ENCODE measurements at regions not wholly inside any gene's neighbourhood (a gene's known extent, or its start where the extent isn't known, plus 50 kb on each side); places are given as distances from the start of the nearest gene placed in this dataset.
"Not testable (repeated sequence)": the region's sequence is repeated elsewhere in the genome, so short reads cannot be mapped to it uniquely, and the experiment has no call there.

GRCh38 chr4:187073820-187074219 is 350.2 kb upstream of the FAT1 start:
- Mint-ChIP-seq H3K9me3 (peaks cover 15% of the 10 kb centered on the region), H3K27ac (no peak overlapping the region), H3K27me3 (no peaks in the 10 kb centered on the region), H3K4me1 (ENCODE audit: low read depth) (no peaks in the 10 kb centered on the region), H3K4me3 (no peak overlapping the region), H3K36me3 (ENCODE audit: low read depth) (no peaks in the 10 kb centered on the region)

GRCh38 chr4:187075514-187075913 is 351.9 kb upstream of the FAT1 start:
- Mint-ChIP-seq H3K36me3 (ENCODE audit: low read depth) (no peaks in the 10 kb centered on the region), H3K4me3 (no peak overlapping the region), H3K9me3 (peaks cover 12% of the 10 kb centered on the region), H3K27me3 (no peaks in the 10 kb centered on the region), H3K4me1 (ENCODE audit: low read depth) (no peaks in the 10 kb centered on the region), H3K27ac (no peak overlapping the region)

- Mint-ChIP-seq H3K4me3 (no peak overlapping the region), H3K36me3 (ENCODE audit: low read depth) (no peaks in the 10 kb centered on the region), H3K9me3 (peaks cover 12% of the 10 kb centered on the region), H3K27ac (no peak overlapping the region), H3K4me1 (ENCODE audit: low read depth) (no peaks in the 10 kb centered on the region), H3K27me3 (no peaks in the 10 kb centered on the region)
Observed at GRCh38 chr4:187077744-187078401, 354.2 kb upstream of the FAT1 start.

GRCh38 chr4:187084701-187085100 is 361.0 kb upstream of the FAT1 start:
- Mint-ChIP-seq H3K4me1 (ENCODE audit: low read depth) (no peaks in the 10 kb centered on the region), H3K4me3 (no peak overlapping the region), H3K9me3 (no peaks in the 10 kb centered on the region), H3K36me3 (ENCODE audit: low read depth) (no peaks in the 10 kb centered on the region), H3K27ac (no peak overlapping the region), H3K27me3 (no peaks in the 10 kb centered on the region)

GRCh38 chr4:187085339-187085738 is 361.7 kb upstream of the FAT1 start:
- Mint-ChIP-seq H3K4me1 (ENCODE audit: low read depth) (no peaks in the 10 kb centered on the region), H3K4me3 (no peak overlapping the region), H3K36me3 (ENCODE audit: low read depth) (no peaks in the 10 kb centered on the region), H3K27ac (no peak overlapping the region), H3K9me3 (no peaks in the 10 kb centered on the region), H3K27me3 (no peaks in the 10 kb centered on the region)

GRCh38 chr4:187086151-187086550 is 362.5 kb upstream of the FAT1 start:
- H3K4me1 Mint-ChIP-seq (ENCODE audit: low read depth): no peaks in the 10 kb centered on the region
- no peaks in the 10 kb centered on the region for H3K27me3 Mint-ChIP-seq
- H3K9me3 Mint-ChIP-seq: no peaks in the 10 kb centered on the region
- no peaks in the 10 kb centered on the region for H3K36me3 Mint-ChIP-seq (ENCODE audit: low read depth)
- no peak overlapping the region for H3K4me3 Mint-ChIP-seq
- H3K27ac Mint-ChIP-seq: no peak overlapping the region

GRCh38 chr4:187088070-187088799 is 364.6 kb upstream of the FAT1 start:
- Mint-ChIP-seq H3K9me3 (peaks cover 1% of the 10 kb centered on the region), H3K4me3 (no peak overlapping the region), H3K36me3 (ENCODE audit: low read depth) (no peaks in the 10 kb centered on the region), H3K4me1 (ENCODE audit: low read depth) (no peaks in the 10 kb centered on the region), H3K27me3 (no peaks in the 10 kb centered on the region), H3K27ac (no peak overlapping the region)

GRCh38 chr4:187090401-187090800 is 366.7 kb upstream of the FAT1 start:
- Mint-ChIP-seq H3K4me1 (ENCODE audit: low read depth) (no peaks in the 10 kb centered on the region), H3K27ac (no peak overlapping the region), H3K36me3 (ENCODE audit: low read depth) (no peaks in the 10 kb centered on the region), H3K27me3 (no peaks in the 10 kb centered on the region), H3K9me3 (peaks cover 13% of the 10 kb centered on the region), H3K4me3 (no peak overlapping the region)

- H3K27me3 Mint-ChIP-seq; H3K4me1 Mint-ChIP-seq (ENCODE audit: low read depth); H3K27ac Mint-ChIP-seq; H3K4me3 Mint-ChIP-seq; H3K36me3 Mint-ChIP-seq (ENCODE audit: low read depth): not testable (repeated sequence)
- H3K9me3 Mint-ChIP-seq: peaks cover 13% of the 10 kb centered on the region
Observed at GRCh38 chr4:187090832-187091231, 367.2 kb upstream of the FAT1 start.

- no peaks in the 10 kb centered on the region for H3K4me1 Mint-ChIP-seq (ENCODE audit: low read depth)
- no peak overlapping the region for H3K27ac Mint-ChIP-seq
- H3K36me3 Mint-ChIP-seq (ENCODE audit: low read depth): no peaks in the 10 kb centered on the region
- no peaks in the 10 kb centered on the region for H3K27me3 Mint-ChIP-seq
- H3K9me3 Mint-ChIP-seq: peaks cover 20% of the 10 kb centered on the region
- H3K4me3 Mint-ChIP-seq: no peak overlapping the region
Observed at GRCh38 chr4:187094144-187094543, 370.5 kb upstream of the FAT1 start.

- Mint-ChIP-seq H3K27ac (no peak overlapping the region), H3K27me3 (no peaks in the 10 kb centered on the region), H3K36me3 (ENCODE audit: low read depth) (no peaks in the 10 kb centered on the region), H3K4me1 (ENCODE audit: low read depth) (no peaks in the 10 kb centered on the region), H3K4me3 (no peak overlapping the region), H3K9me3 (peaks cover 17% of the 10 kb centered on the region)
Observed at GRCh38 chr4:187098429-187098828, 374.8 kb upstream of the FAT1 start.

- H3K4me1 Mint-ChIP-seq (ENCODE audit: low read depth): no peaks in the 10 kb centered on the region
- no peak overlapping the region for H3K4me3 Mint-ChIP-seq
- no peaks in the 10 kb centered on the region for H3K36me3 Mint-ChIP-seq (ENCODE audit: low read depth)
- peaks cover 7% of the 10 kb centered on the region for H3K9me3 Mint-ChIP-seq
- H3K27me3 Mint-ChIP-seq: no peaks in the 10 kb centered on the region
- no peak overlapping the region for H3K27ac Mint-ChIP-seq
Observed at GRCh38 chr4:187103351-187103750, 379.7 kb upstream of the FAT1 start.

- Mint-ChIP-seq H3K27me3 (no peaks in the 10 kb centered on the region), H3K4me3 (no peak overlapping the region), H3K4me1 (ENCODE audit: low read depth) (no peaks in the 10 kb centered on the region), H3K9me3 (peaks cover 20% of the 10 kb centered on the region), H3K27ac (no peak overlapping the region), H3K36me3 (ENCODE audit: low read depth) (no peaks in the 10 kb centered on the region)
Observed at GRCh38 chr4:187108845-187109244, 385.2 kb upstream of the FAT1 start.

- Mint-ChIP-seq H3K36me3 (ENCODE audit: low read depth) (no peaks in the 10 kb centered on the region), H3K9me3 (peaks cover 20% of the 10 kb centered on the region), H3K27me3 (no peaks in the 10 kb centered on the region), H3K27ac (no peak overlapping the region), H3K4me1 (ENCODE audit: low read depth) (no peaks in the 10 kb centered on the region), H3K4me3 (no peak overlapping the region)
Observed at GRCh38 chr4:187109636-187110035, 386.0 kb upstream of the FAT1 start.

- Mint-ChIP-seq H3K9me3 (peaks cover 6% of the 10 kb centered on the region), H3K36me3 (ENCODE audit: low read depth) (no peaks in the 10 kb centered on the region), H3K27me3 (no peaks in the 10 kb centered on the region), H3K4me1 (ENCODE audit: low read depth) (no peaks in the 10 kb centered on the region), H3K27ac (no peak overlapping the region), H3K4me3 (no peak overlapping the region)
Observed at GRCh38 chr4:187118166-187118565, 394.5 kb upstream of the FAT1 start.

- Mint-ChIP-seq H3K9me3 (peaks cover 3% of the 10 kb centered on the region), H3K4me1 (ENCODE audit: low read depth) (no peaks in the 10 kb centered on the region), H3K27ac (no peak overlapping the region)
Observed at GRCh38 chr4:187118602-187119120, 395.0 kb upstream of the FAT1 start.

More at GRCh38 chr4:187118602-187119120, 395.0 kb upstream of the FAT1 start:
- no peaks in the 10 kb centered on the region for H3K36me3 Mint-ChIP-seq (ENCODE audit: low read depth)
- no peaks in the 10 kb centered on the region for H3K27me3 Mint-ChIP-seq
- no peak overlapping the region for H3K4me3 Mint-ChIP-seq

Measured in stimulated activated naive CD8-positive, alpha-beta T cell treated with anti-CD3 and anti-CD28 coated beads, Interleukin-15, Interleukin-2, amounts not matched to agents 100 ng/mL and 50 ng/mL, for 24 hours (primary cell).